Panc1 (cell line): ENCODE measurements at regions not wholly inside any gene's neighbourhood (a gene's known extent, or its start where the extent isn't known, plus 50 kb on each side); places are given as distances from the start of the nearest gene placed in this dataset.

Experiments used
- POLR2AphosphoS5 ChIP-seq: IDR thresholded peaks from 2 replicates; pipeline ENCODE4 v1.6.1; 2012; ENCODE audit warnings: mild to moderate bottlenecking, low read depth, low read length, moderate library complexity
- TF ChIP-seq, protein P1 (sequence below): fragments of 450-650 bp; IDR thresholded peaks from 2 replicates; pipeline ENCODE4 v1.5.1; 2017; ENCODE audit warnings: mild to moderate bottlenecking

- TF ChIP-seq, protein P1, sequence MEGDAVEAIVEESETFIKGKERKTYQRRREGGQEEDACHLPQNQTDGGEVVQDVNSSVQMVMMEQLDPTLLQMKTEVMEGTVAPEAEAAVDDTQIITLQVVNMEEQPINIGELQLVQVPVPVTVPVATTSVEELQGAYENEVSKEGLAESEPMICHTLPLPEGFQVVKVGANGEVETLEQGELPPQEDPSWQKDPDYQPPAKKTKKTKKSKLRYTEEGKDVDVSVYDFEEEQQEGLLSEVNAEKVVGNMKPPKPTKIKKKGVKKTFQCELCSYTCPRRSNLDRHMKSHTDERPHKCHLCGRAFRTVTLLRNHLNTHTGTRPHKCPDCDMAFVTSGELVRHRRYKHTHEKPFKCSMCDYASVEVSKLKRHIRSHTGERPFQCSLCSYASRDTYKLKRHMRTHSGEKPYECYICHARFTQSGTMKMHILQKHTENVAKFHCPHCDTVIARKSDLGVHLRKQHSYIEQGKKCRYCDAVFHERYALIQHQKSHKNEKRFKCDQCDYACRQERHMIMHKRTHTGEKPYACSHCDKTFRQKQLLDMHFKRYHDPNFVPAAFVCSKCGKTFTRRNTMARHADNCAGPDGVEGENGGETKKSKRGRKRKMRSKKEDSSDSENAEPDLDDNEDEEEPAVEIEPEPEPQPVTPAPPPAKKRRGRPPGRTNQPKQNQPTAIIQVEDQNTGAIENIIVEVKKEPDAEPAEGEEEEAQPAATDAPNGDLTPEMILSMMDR, result no peak
- TF ChIP-seq POLR2AphosphoS5, result no peak
Measured at GRCh38 chr15:93830221-93831080, 400.9 kb upstream of the MCTP2 start.
